Neural progenitor cell (in vitro differentiated cells): ENCODE measurements at regions not wholly inside any gene's neighbourhood (a gene's known extent, or its start where the extent isn't known, plus 50 kb on each side); places are given as distances from the start of the nearest gene placed in this dataset.
A peak's percentile ranks its signal among the peaks of the same experiment; 100 is the strongest.

Experiments
- DNase-seq: peaks from one replicate; pipeline ENCODE4 v3.0.0-alpha.2; 2016; ENCODE audit warnings: low spot score
- H2AFZ ChIP-seq: fragments of 200-600 bp; sonication (generic); replicated peaks from 2 replicates; pipeline ENCODE4 v1.6.1; 2016; ENCODE audit warnings: antibody characterized with exemption
- H3F3A ChIP-seq: fragments of 200-600 bp; sonication (generic); 2 replicates; pipeline ENCODE4 v1.6.1; 2016; ENCODE audit warnings: antibody characterized with exemption, low read depth
- H3K27ac ChIP-seq: fragments of 200-600 bp; sonication (generic); 2 replicates; pipeline ENCODE4 v1.5.1; 2016; ENCODE audit warnings: mild to moderate bottlenecking
- H3K27me3 ChIP-seq: fragments of 200-600 bp; sonication (generic); 2 replicates; pipeline ENCODE4 v1.6.1; 2016; ENCODE audit warnings: mild to moderate bottlenecking, moderate library complexity
- H3K36me3 ChIP-seq: fragments of 200-600 bp; sonication (generic); 2 replicates; pipeline ENCODE4 v1.5.1; 2016
- H3K4me1 ChIP-seq: fragments of 200-600 bp; sonication (generic); 2 replicates; pipeline ENCODE4 v1.6.1; 2016; ENCODE audit warnings: mixed run types
- H3K4me2 ChIP-seq: fragments of 200-600 bp; sonication (generic); 2 replicates; pipeline ENCODE4 v1.6.1; 2016
- H3K4me3 ChIP-seq: fragments of 200-600 bp; sonication (generic); 2 replicates; pipeline ENCODE4 v1.5.1; 2016
- H3K79me2 ChIP-seq: fragments of 200-600 bp; sonication (generic); 2 replicates; pipeline ENCODE4 v1.6.1; 2016; ENCODE audit warnings: low read depth
- H3K9ac ChIP-seq: fragments of 200-600 bp; sonication (generic); 2 replicates; pipeline ENCODE4 v1.6.1; 2016
- H3K9me3 ChIP-seq: fragments of 200-600 bp; sonication (generic); 2 replicates; pipeline ENCODE4 v1.5.1; 2016; ENCODE audit warnings: low read depth
- H4K20me1 ChIP-seq: fragments of 200-600 bp; sonication (generic); 2 replicates; pipeline ENCODE4 v1.6.1; 2016; ENCODE audit warnings: low read depth
- H3K27ac Mint-ChIP-seq: 3 replicates; pipeline ENCODE4 v1.8.0; 2021; ENCODE audit warnings: mixed read lengths
- H3K27me3 Mint-ChIP-seq: 2 replicates; pipeline ENCODE4 v1.8.0; 2022; ENCODE audit warnings: low read depth, mild to moderate bottlenecking, inconsistent platforms, moderate library complexity, mixed read lengths; ENCODE audit not compliant: insufficient read depth
- H3K36me3 Mint-ChIP-seq: 3 replicates; pipeline ENCODE4 v1.8.0; 2021; ENCODE audit warnings: mixed read lengths
- H3K4me1 Mint-ChIP-seq: 3 replicates; pipeline ENCODE4 v1.8.0; 2021; ENCODE audit warnings: mixed read lengths
- H3K4me3 Mint-ChIP-seq: 3 replicates; pipeline ENCODE4 v1.8.0; 2021; ENCODE audit warnings: mild to moderate bottlenecking, moderate library complexity, mixed read lengths
- H3K9me3 Mint-ChIP-seq: 3 replicates; pipeline ENCODE4 v1.8.0; 2020; ENCODE audit warnings: mixed read lengths
- EZH2 ChIP-seq: fragments of 200-600 bp; sonication (generic); IDR thresholded peaks from 2 replicates; pipeline ENCODE4 v1.6.1; 2017; ENCODE audit warnings: antibody characterized with exemption, mild to moderate bottlenecking, moderate library complexity
- EZH2phosphoT487 ChIP-seq: fragments of 200-600 bp; sonication (generic); IDR thresholded peaks from 2 replicates; pipeline ENCODE4 v1.6.1; 2017; ENCODE audit warnings: antibody characterized with exemption
- TF ChIP-seq, protein P1 (sequence below): fragments of 200-600 bp; sonication (generic); IDR thresholded peaks from 2 replicates; pipeline ENCODE4 v1.5.1; 2017; ENCODE audit warnings: antibody characterized with exemption, mild to moderate bottlenecking

DNA sequence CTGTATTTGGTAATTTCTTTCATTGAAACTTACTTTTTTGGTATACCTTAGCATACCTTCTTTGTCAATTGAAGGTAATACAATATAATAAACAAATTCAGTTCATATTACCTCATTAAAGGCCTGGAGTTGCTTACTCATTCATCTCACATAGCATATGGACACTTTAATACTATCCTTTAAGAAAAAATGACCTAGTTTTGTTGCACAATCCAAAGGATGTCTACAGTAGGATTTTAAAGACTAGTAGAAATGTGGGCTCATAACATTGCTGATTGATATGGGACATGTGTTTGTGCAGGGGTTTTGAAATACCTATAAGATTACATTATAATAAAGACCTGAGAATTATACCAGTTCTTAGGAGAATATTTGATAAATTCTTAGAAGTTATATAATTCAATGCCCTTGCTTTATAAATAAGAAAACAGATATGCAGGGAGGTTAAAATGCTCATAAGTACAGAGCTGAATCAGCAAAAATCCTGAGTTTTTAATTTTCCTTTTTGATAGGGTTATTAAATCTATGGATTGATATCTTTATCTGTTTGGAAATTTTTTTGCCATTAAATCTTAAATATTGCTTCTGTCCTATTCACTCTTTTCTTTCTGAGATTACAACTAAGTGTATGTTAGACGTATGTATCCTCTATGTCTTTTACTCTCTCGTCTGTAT lies 352.1 kb downstream of the ATP23 start:
- Histone ChIP-seq H2AFZ (no peak overlapping the region), H3K9ac (no peak overlapping the region), H3K4me1 (no peaks in the 10 kb centered on the region), H3K79me2 (no peaks in the 10 kb centered on the region), H4K20me1 (no peaks in the 10 kb centered on the region), H3K4me2 (no peak overlapping the region), H3K27me3 (no peaks in the 10 kb centered on the region), H3K36me3 (no peaks in the 10 kb centered on the region), H3K4me3 (no peak overlapping the region), H3K27ac (no peak overlapping the region), H3F3A (no peaks in the 10 kb centered on the region), H3K9me3 (no peaks in the 10 kb centered on the region)
- TF ChIP-seq EZH2 (no peak), EZH2phosphoT487 (no peak)
- TF ChIP-seq, protein P1, sequence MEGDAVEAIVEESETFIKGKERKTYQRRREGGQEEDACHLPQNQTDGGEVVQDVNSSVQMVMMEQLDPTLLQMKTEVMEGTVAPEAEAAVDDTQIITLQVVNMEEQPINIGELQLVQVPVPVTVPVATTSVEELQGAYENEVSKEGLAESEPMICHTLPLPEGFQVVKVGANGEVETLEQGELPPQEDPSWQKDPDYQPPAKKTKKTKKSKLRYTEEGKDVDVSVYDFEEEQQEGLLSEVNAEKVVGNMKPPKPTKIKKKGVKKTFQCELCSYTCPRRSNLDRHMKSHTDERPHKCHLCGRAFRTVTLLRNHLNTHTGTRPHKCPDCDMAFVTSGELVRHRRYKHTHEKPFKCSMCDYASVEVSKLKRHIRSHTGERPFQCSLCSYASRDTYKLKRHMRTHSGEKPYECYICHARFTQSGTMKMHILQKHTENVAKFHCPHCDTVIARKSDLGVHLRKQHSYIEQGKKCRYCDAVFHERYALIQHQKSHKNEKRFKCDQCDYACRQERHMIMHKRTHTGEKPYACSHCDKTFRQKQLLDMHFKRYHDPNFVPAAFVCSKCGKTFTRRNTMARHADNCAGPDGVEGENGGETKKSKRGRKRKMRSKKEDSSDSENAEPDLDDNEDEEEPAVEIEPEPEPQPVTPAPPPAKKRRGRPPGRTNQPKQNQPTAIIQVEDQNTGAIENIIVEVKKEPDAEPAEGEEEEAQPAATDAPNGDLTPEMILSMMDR, result no peak
- Mint-ChIP-seq H3K9me3 (peaks cover 3% of the 10 kb centered on the region), H3K36me3 (no peaks in the 10 kb centered on the region), H3K27me3 (no peaks in the 10 kb centered on the region), H3K4me1 (peaks cover 31% of the 10 kb centered on the region), H3K4me3 (no peak overlapping the region), H3K27ac (no peak overlapping the region)
- DNase-seq, result no peak

GRCh38 chr12:58295268-58295667 lies 353.9 kb downstream of the ATP23 start:
- no peaks in the 10 kb centered on the region for H3K36me3 Mint-ChIP-seq
- no peak overlapping the region for H3K4me3 Mint-ChIP-seq
- TF ChIP-seq EZH2phosphoT487, result no peak
- no peak for TF ChIP-seq EZH2
- TF ChIP-seq, protein P1, result no peak
- H3K4me2 ChIP-seq, result no peak overlapping the region
- H3K27ac ChIP-seq, result no peak overlapping the region
- H3K9me3 ChIP-seq, result no peaks in the 10 kb centered on the region
- peaks cover 41% of the 10 kb centered on the region for H3K4me1 Mint-ChIP-seq
- H3K27me3 ChIP-seq, result no peaks in the 10 kb centered on the region
- no peaks in the 10 kb centered on the region for H3K27me3 Mint-ChIP-seq
- DNase-seq, result no peak
- H3K79me2 ChIP-seq, result no peaks in the 10 kb centered on the region
- no peak overlapping the region for H3K4me3 ChIP-seq
- no peaks in the 10 kb centered on the region for H3F3A ChIP-seq
- no peaks in the 10 kb centered on the region for H3K4me1 ChIP-seq
- no peaks in the 10 kb centered on the region for H3K36me3 ChIP-seq
- H4K20me1 ChIP-seq, result no peaks in the 10 kb centered on the region
- H3K9ac ChIP-seq, result no peak overlapping the region
- no peaks in the 10 kb centered on the region for H3K9me3 Mint-ChIP-seq
- H2AFZ ChIP-seq, result no peak overlapping the region
- no peak overlapping the region for H3K27ac Mint-ChIP-seq

- H3K4me3 ChIP-seq, result no peak overlapping the region
- no peak overlapping the region for H3K4me3 Mint-ChIP-seq
- DNase-seq, result peak; percentile 22
- no peaks in the 10 kb centered on the region for H3K4me1 ChIP-seq
- no peak overlapping the region for H3K9ac ChIP-seq
- no peaks in the 10 kb centered on the region for H4K20me1 ChIP-seq
- H3K4me1 Mint-ChIP-seq, result peaks cover 43% of the 10 kb centered on the region
- H3K79me2 ChIP-seq, result no peaks in the 10 kb centered on the region
- no peaks in the 10 kb centered on the region for H3K27me3 ChIP-seq
- no peaks in the 10 kb centered on the region for H3K9me3 ChIP-seq
- no peak overlapping the region for H3K27ac ChIP-seq
- TF ChIP-seq EZH2 (no peak), EZH2phosphoT487 (no peak)
- TF ChIP-seq, protein P1, result no peak
- no peaks in the 10 kb centered on the region for H3F3A ChIP-seq
- H3K4me2 ChIP-seq, result no peak overlapping the region
- no peaks in the 10 kb centered on the region for H3K36me3 ChIP-seq
- H3K36me3 Mint-ChIP-seq, result no peaks in the 10 kb centered on the region
- H2AFZ ChIP-seq, result peak overlapping the region; percentile 73
- no peak overlapping the region for H3K27ac Mint-ChIP-seq
- H3K9me3 Mint-ChIP-seq, result no peaks in the 10 kb centered on the region
- no peaks in the 10 kb centered on the region for H3K27me3 Mint-ChIP-seq
Measured at GRCh38 chr12:58296863-58297262, 355.5 kb downstream of the ATP23 start.
